HAP-1 (cell line): ENCODE measurements at regions not wholly inside any gene's neighbourhood (a gene's known extent, or its start where the extent isn't known, plus 50 kb on each side); places are given as distances from the start of the nearest gene placed in this dataset.

Experiments
- DNase-seq, 2 experiments: peaks; one replicate each; pipeline ENCODE4 v3.0.0-alpha.2; 2016 to 2020; ENCODE audit warnings: low spot score in 2 of 2
- H3K27me3 ChIP-seq: fragments of 250-450 bp; sonication (Bioruptor Pico); 2 replicates; pipeline ENCODE4 v1.5.1; 2020; ENCODE audit warnings: low read depth, mild to moderate bottlenecking, moderate library complexity
- H3K36me3 ChIP-seq: fragments of 250-450 bp; sonication (Bioruptor Pico); replicated peaks from 2 replicates; pipeline ENCODE4 v1.5.1; 2020; ENCODE audit warnings: mild to moderate bottlenecking
- H3K4me1 ChIP-seq: fragments of 250-450 bp; sonication (Bioruptor Pico); 2 replicates; pipeline ENCODE4 v1.5.1; 2020; ENCODE audit warnings: mild to moderate bottlenecking
- H3K4me3 ChIP-seq: fragments of 250-450 bp; sonication (Bioruptor Pico); 2 replicates; pipeline ENCODE4 v1.5.1; 2020; ENCODE audit warnings: mild to moderate bottlenecking, moderate library complexity
- H3K9me3 ChIP-seq: fragments of 250-450 bp; sonication (Bioruptor Pico); 2 replicates; pipeline ENCODE4 v1.5.1; 2020; ENCODE audit warnings: mild to moderate bottlenecking, moderate library complexity
- in situ Hi-C: fragments of 300-500 bp; cut with MboI; formaldehyde crosslinking; loops from 3 replicates; pipeline ENCODE4 v1.14.3; 2020; ENCODE audit warnings: low sequenced_read_pairs, inconsistent platforms, mixed read lengths

- in situ Hi-C loops = no loop called here
- Histone ChIP-seq H3K4me1 (no peaks in the 10 kb centered on the region), H3K9me3 (no peaks in the 10 kb centered on the region), H3K36me3 (no peaks in the 10 kb centered on the region), H3K4me3 (no peak overlapping the region), H3K27me3 (no peaks in the 10 kb centered on the region)
- DNase-seq = no peak
Observed at GRCh38 chr2:118675531-118675930, 171.9 kb downstream of the EN1 start.

- no peaks in the 10 kb centered on the region for H3K27me3 ChIP-seq
- no peaks in the 10 kb centered on the region for H3K4me1 ChIP-seq
- no peak overlapping the region for H3K4me3 ChIP-seq
- H3K36me3 ChIP-seq = no peaks in the 10 kb centered on the region
- in situ Hi-C loops = no loop called here
- no peaks in the 10 kb centered on the region for H3K9me3 ChIP-seq
- no peak for DNase-seq
Observed at GRCh38 chr2:118672571-118673158, 174.8 kb downstream of the EN1 start.

GRCh38 chr2:118671701-118672454 lies 175.6 kb downstream of the EN1 start:
- in situ Hi-C loops = no loop called here

GRCh38 chr2:118670838-118671237 lies 176.6 kb downstream of the EN1 start:
- Histone ChIP-seq H3K4me1 (no peaks in the 10 kb centered on the region), H3K27me3 (no peaks in the 10 kb centered on the region), H3K36me3 (no peaks in the 10 kb centered on the region), H3K9me3 (no peaks in the 10 kb centered on the region), H3K4me3 (no peak overlapping the region)
- in situ Hi-C loops = no loop called here
- DNase-seq = no peak

More at GRCh38 chr2:118671701-118672454, 175.6 kb downstream of the EN1 start:
- Histone ChIP-seq H3K27me3 (no peaks in the 10 kb centered on the region), H3K9me3 (no peaks in the 10 kb centered on the region), H3K36me3 (no peaks in the 10 kb centered on the region), H3K4me1 (no peaks in the 10 kb centered on the region), H3K4me3 (no peak overlapping the region)
- no peak for DNase-seq

- Histone ChIP-seq H3K27me3 (no peaks in the 10 kb centered on the region), H3K4me1 (no peaks in the 10 kb centered on the region), H3K4me3 (no peak overlapping the region), H3K36me3 (no peaks in the 10 kb centered on the region), H3K9me3 (no peaks in the 10 kb centered on the region)
- in situ Hi-C loops = no loop called here
- no peak for DNase-seq
Observed at GRCh38 chr2:118670276-118670675, 177.2 kb downstream of the EN1 start.

- no peaks in the 10 kb centered on the region for H3K4me1 ChIP-seq
- no peaks in the 10 kb centered on the region for H3K27me3 ChIP-seq
- H3K4me3 ChIP-seq = no peak overlapping the region
- no peak for DNase-seq
- no peaks in the 10 kb centered on the region for H3K9me3 ChIP-seq
- no peaks in the 10 kb centered on the region for H3K36me3 ChIP-seq
- in situ Hi-C loops = no loop called here
Observed at GRCh38 chr2:118669654-118670053, 177.8 kb downstream of the EN1 start.

- in situ Hi-C loops = no loop called here
- H3K4me1 ChIP-seq = no peaks in the 10 kb centered on the region
- no peak for DNase-seq
- no peaks in the 10 kb centered on the region for H3K36me3 ChIP-seq
- H3K27me3 ChIP-seq = no peaks in the 10 kb centered on the region
- H3K4me3 ChIP-seq = no peak overlapping the region
- H3K9me3 ChIP-seq = no peaks in the 10 kb centered on the region
Observed at GRCh38 chr2:118668431-118669424, 178.7 kb downstream of the EN1 start.

GRCh38 chr2:118667964-118668363 lies 179.5 kb downstream of the EN1 start:
- Histone ChIP-seq H3K4me3 (no peak overlapping the region), H3K27me3 (no peaks in the 10 kb centered on the region), H3K4me1 (no peaks in the 10 kb centered on the region), H3K36me3 (no peaks in the 10 kb centered on the region), H3K9me3 (no peaks in the 10 kb centered on the region)
- in situ Hi-C loops = no loop called here
- DNase-seq = no peak

- Histone ChIP-seq H3K36me3 (no peaks in the 10 kb centered on the region), H3K4me3 (no peak overlapping the region), H3K9me3 (no peaks in the 10 kb centered on the region), H3K4me1 (no peaks in the 10 kb centered on the region), H3K27me3 (no peaks in the 10 kb centered on the region)
- DNase-seq = no peak
- in situ Hi-C loops = no loop called here
Observed at GRCh38 chr2:118667348-118667747, 180.1 kb downstream of the EN1 start.

- Histone ChIP-seq H3K4me3 (no peak overlapping the region), H3K4me1 (no peaks in the 10 kb centered on the region), H3K36me3 (no peaks in the 10 kb centered on the region), H3K9me3 (no peaks in the 10 kb centered on the region), H3K27me3 (no peaks in the 10 kb centered on the region)
- in situ Hi-C loops = no loop called here
- no peak for DNase-seq
Observed at GRCh38 chr2:118665784-118666529, 181.5 kb downstream of the EN1 start.

GRCh38 chr2:118661179-118661578 lies 186.3 kb downstream of the EN1 start:
- H3K4me1 ChIP-seq = no peaks in the 10 kb centered on the region
- in situ Hi-C loops = no loop called here
- H3K4me3 ChIP-seq = no peak overlapping the region
- no peaks in the 10 kb centered on the region for H3K36me3 ChIP-seq
- no peak for DNase-seq
- H3K27me3 ChIP-seq = no peaks in the 10 kb centered on the region
- no peaks in the 10 kb centered on the region; the same call in 1 of the 2 replicates for H3K9me3 ChIP-seq

- no peak for DNase-seq
- no peaks in the 10 kb centered on the region for H3K27me3 ChIP-seq
- H3K4me3 ChIP-seq = no peak overlapping the region
- no peaks in the 10 kb centered on the region for H3K4me1 ChIP-seq
- no peaks in the 10 kb centered on the region; the same call in 1 of the 2 replicates for H3K9me3 ChIP-seq
- H3K36me3 ChIP-seq = no peaks in the 10 kb centered on the region
- in situ Hi-C loops = no loop called here
Observed at GRCh38 chr2:118658596-118659198, 188.8 kb downstream of the EN1 start.

- in situ Hi-C loops = no loop called here
- Histone ChIP-seq H3K4me1 (no peaks in the 10 kb centered on the region), H3K36me3 (no peaks in the 10 kb centered on the region), H3K9me3 (no peaks in the 10 kb centered on the region; the same call in 1 of the 2 replicates), H3K4me3 (no peak overlapping the region), H3K27me3 (no peaks in the 10 kb centered on the region)
- DNase-seq = no peak
Observed at GRCh38 chr2:118657466-118657865, 190.0 kb downstream of the EN1 start.
